ENCODE measurements at regions not wholly inside any gene's neighbourhood (a gene's known extent, or its start where the extent isn't known, plus 50 kb on each side); places are given as distances from the start of the nearest gene placed in this dataset.

DNA sequence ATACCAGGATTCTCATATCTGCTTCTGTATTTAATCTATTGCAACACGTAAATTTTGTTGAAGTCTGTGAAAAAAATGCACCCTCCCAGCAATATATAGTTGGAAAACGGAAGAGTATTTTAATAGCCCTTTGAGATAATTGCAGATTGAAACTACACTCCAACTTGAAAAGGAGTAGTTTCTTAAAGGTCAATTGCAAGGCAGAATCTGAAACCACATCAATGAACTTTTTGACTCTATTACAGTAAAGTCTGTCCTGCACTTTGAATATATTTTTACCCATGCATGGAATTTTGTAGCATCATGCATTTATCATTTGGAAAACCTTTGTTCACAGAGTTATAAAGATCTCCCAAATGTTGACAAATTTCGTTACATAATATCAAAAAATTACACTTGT is 311.6 kb upstream of the NREP start:
- TF ChIP-seq, protein P1, sequence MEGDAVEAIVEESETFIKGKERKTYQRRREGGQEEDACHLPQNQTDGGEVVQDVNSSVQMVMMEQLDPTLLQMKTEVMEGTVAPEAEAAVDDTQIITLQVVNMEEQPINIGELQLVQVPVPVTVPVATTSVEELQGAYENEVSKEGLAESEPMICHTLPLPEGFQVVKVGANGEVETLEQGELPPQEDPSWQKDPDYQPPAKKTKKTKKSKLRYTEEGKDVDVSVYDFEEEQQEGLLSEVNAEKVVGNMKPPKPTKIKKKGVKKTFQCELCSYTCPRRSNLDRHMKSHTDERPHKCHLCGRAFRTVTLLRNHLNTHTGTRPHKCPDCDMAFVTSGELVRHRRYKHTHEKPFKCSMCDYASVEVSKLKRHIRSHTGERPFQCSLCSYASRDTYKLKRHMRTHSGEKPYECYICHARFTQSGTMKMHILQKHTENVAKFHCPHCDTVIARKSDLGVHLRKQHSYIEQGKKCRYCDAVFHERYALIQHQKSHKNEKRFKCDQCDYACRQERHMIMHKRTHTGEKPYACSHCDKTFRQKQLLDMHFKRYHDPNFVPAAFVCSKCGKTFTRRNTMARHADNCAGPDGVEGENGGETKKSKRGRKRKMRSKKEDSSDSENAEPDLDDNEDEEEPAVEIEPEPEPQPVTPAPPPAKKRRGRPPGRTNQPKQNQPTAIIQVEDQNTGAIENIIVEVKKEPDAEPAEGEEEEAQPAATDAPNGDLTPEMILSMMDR (IDR thresholded peaks at IDR 0.05; ENCODE audit: insufficient read depth, low read length): no peak
- TF ChIP-seq, protein P2, sequence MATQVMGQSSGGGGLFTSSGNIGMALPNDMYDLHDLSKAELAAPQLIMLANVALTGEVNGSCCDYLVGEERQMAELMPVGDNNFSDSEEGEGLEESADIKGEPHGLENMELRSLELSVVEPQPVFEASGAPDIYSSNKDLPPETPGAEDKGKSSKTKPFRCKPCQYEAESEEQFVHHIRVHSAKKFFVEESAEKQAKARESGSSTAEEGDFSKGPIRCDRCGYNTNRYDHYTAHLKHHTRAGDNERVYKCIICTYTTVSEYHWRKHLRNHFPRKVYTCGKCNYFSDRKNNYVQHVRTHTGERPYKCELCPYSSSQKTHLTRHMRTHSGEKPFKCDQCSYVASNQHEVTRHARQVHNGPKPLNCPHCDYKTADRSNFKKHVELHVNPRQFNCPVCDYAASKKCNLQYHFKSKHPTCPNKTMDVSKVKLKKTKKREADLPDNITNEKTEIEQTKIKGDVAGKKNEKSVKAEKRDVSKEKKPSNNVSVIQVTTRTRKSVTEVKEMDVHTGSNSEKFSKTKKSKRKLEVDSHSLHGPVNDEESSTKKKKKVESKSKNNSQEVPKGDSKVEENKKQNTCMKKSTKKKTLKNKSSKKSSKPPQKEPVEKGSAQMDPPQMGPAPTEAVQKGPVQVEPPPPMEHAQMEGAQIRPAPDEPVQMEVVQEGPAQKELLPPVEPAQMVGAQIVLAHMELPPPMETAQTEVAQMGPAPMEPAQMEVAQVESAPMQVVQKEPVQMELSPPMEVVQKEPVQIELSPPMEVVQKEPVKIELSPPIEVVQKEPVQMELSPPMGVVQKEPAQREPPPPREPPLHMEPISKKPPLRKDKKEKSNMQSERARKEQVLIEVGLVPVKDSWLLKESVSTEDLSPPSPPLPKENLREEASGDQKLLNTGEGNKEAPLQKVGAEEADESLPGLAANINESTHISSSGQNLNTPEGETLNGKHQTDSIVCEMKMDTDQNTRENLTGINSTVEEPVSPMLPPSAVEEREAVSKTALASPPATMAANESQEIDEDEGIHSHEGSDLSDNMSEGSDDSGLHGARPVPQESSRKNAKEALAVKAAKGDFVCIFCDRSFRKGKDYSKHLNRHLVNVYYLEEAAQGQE (IDR thresholded peaks at IDR 0.05; ENCODE audit: insufficient replicate concordance, low read depth): no peak
- no peak for TF ChIP-seq POLR2AphosphoS5 (IDR thresholded peaks at IDR 0.05; ENCODE audit: low read depth)
- TF ChIP-seq GABPA (IDR thresholded peaks at IDR 0.05; ENCODE audit: low read depth): no peak
